Mucosa of descending colon (tissue), 3 donors: ENCODE measurements at regions not wholly inside any gene's neighbourhood (a gene's known extent, or its start where the extent isn't known, plus 50 kb on each side); places are given as distances from the start of the nearest gene placed in this dataset.
A peak's percentile ranks its signal among the peaks of the same experiment; 100 is the strongest.
"Not testable (repeated sequence)": the region's sequence is repeated elsewhere in the genome, so short reads cannot be mapped to it uniquely, and the experiment has no call there.

Experiments used
- ATAC-seq: fragments of 200-7000 bp; cut with Tn5 transposase; one replicate; pipeline ENCODE4 v1.9.1; 2020; ENCODE audit warnings: mild to moderate bottlenecking, moderate library complexity
- DNase-seq, 3 donors: peaks; one replicate each; pipeline ENCODE4 v3.0.0-alpha.2; 2020
- H3K36me3 ChIP-seq: fragments of 200-600 bp; one replicate; pipeline ENCODE4 v1.8.0; 2021; ENCODE audit warnings: low read depth, mild to moderate bottlenecking
- H3K4me1 ChIP-seq: fragments of 200-600 bp; one replicate; pipeline ENCODE4 v1.8.0; 2021; ENCODE audit warnings: low read depth, mild to moderate bottlenecking
- H3K4me3 ChIP-seq: fragments of 200-600 bp; one replicate; pipeline ENCODE4 v1.8.0; 2021; ENCODE audit warnings: mild to moderate bottlenecking
- H3K9me3 ChIP-seq: fragments of 200-600 bp; one replicate; pipeline ENCODE4 v1.8.0; 2021; ENCODE audit warnings: mild to moderate bottlenecking
- intact Hi-C, 2 donors: fragments of 100-400 bp; cut with DNase I in 1 of 2; cut with micrococcal nuclease in 1 of 2; formaldehyde crosslinking; loops; one replicate each; pipeline versions ENCODE4 v1.11.0 to v1.11.1; 2022; cut with DNase I, micrococcal nuclease
- TF ChIP-seq, protein P1 (sequence below): fragments of 200-600 bp; IDR thresholded peaks from one replicate; pipeline ENCODE4 v1.8.0; 2022; ENCODE audit warnings: antibody characterized with exemption, mild to moderate bottlenecking
- donor health status: DM: no; HTN: no; CAD: no; lungs with moderate emphysema.
- donor health status: DM: no; HTN: no; CAD: no.
- donor health status: DM: no; HTN: yes; CAD: no.

DNA sequence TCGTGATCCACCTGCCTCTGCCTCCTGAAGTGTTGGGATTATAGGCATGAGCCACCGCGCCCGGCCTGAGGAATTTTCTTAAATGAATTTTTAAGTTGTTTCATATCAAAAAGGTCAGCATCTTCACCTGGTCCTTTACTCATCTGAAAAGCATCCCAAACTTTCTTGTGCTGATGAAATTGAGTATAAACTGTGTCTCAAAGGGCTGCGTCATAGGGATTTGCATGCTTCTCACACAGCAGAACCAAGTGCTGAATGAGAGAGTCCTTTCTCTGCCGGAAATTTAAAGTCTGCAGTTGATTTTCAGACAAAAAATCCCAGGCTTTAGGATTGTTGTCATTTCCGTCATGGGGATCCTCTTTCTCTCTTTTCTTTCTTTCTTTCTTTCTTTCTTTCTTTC is 200.5 kb upstream of the PLGLB1 start:
- intact Hi-C loops, DNase-seq, H3K36me3 ChIP-seq, H3K4me1 ChIP-seq, H3K4me3 ChIP-seq, ATAC-seq, H3K9me3 ChIP-seq: not testable (repeated sequence)

DNA sequence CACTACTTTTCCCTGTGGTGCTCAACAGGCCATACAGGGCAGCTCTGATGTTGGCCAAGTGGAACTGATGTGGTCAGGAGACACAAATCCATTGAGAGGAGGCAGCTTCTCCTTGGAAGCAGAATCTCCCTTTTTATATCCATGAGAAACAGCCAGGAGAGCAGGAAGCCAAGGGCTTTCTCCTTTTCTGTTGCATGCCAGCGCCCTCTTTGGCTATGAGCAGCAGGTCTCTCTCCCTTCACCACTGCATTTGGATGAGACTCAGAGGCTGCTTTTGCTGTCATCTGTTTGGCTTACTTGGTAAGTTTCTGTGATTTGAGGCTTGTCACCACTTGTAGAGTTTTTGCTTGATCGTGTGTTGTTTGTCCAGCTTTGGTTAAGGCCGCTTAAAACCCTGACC is 202.2 kb upstream of the PLGLB1 start:
- H3K4me1 ChIP-seq, intact Hi-C loops, H3K4me3 ChIP-seq, DNase-seq, H3K9me3 ChIP-seq, ATAC-seq, H3K36me3 ChIP-seq: not testable (repeated sequence)

DNA sequence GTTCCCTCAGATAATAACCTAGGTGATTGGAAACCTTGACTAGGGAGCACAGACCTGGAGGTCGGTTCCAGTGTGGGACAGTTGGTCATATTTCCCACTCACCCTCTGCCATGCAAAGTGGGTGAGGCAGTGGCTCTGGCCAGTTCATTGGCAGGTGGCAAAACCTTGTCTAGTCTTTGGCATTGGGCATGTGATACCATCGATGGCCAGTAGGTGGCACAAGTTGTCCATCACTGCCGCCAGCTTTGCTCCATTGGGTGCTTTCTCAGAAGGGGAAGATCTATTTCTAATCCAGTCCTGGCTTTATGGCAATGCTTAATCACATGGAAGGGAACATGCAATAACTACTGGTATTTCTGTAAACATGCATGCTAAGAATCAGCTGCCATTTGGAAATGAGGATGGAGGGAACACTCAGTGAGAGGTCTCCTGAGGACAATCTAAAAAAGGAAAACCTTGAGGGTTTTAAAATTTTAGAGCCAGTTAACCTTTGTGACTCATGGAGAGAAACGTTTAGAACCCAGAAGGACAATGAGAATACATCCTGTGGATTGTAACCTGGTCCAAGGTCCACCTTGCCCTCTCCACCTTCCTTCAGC is 207.5 kb upstream of the PLGLB1 start:
- H3K4me3 ChIP-seq, H3K4me1 ChIP-seq, DNase-seq, intact Hi-C loops, H3K36me3 ChIP-seq, H3K9me3 ChIP-seq: not testable (repeated sequence)
- peak; percentile 94 for ATAC-seq
- TF ChIP-seq, protein P1, sequence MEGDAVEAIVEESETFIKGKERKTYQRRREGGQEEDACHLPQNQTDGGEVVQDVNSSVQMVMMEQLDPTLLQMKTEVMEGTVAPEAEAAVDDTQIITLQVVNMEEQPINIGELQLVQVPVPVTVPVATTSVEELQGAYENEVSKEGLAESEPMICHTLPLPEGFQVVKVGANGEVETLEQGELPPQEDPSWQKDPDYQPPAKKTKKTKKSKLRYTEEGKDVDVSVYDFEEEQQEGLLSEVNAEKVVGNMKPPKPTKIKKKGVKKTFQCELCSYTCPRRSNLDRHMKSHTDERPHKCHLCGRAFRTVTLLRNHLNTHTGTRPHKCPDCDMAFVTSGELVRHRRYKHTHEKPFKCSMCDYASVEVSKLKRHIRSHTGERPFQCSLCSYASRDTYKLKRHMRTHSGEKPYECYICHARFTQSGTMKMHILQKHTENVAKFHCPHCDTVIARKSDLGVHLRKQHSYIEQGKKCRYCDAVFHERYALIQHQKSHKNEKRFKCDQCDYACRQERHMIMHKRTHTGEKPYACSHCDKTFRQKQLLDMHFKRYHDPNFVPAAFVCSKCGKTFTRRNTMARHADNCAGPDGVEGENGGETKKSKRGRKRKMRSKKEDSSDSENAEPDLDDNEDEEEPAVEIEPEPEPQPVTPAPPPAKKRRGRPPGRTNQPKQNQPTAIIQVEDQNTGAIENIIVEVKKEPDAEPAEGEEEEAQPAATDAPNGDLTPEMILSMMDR: peak; percentile 25

GRCh38 chr2:87229964-87230363 is 208.3 kb upstream of the PLGLB1 start:
- H3K9me3 ChIP-seq, ATAC-seq, H3K4me1 ChIP-seq, intact Hi-C loops, DNase-seq, H3K4me3 ChIP-seq, H3K36me3 ChIP-seq: not testable (repeated sequence)

- ATAC-seq, H3K4me1 ChIP-seq, DNase-seq, H3K36me3 ChIP-seq, H3K4me3 ChIP-seq, intact Hi-C loops, H3K9me3 ChIP-seq: not testable (repeated sequence)
These were observed 213.8 kb upstream of the PLGLB1 start for GRCh38 chr2:87235333-87235981.

DNA sequence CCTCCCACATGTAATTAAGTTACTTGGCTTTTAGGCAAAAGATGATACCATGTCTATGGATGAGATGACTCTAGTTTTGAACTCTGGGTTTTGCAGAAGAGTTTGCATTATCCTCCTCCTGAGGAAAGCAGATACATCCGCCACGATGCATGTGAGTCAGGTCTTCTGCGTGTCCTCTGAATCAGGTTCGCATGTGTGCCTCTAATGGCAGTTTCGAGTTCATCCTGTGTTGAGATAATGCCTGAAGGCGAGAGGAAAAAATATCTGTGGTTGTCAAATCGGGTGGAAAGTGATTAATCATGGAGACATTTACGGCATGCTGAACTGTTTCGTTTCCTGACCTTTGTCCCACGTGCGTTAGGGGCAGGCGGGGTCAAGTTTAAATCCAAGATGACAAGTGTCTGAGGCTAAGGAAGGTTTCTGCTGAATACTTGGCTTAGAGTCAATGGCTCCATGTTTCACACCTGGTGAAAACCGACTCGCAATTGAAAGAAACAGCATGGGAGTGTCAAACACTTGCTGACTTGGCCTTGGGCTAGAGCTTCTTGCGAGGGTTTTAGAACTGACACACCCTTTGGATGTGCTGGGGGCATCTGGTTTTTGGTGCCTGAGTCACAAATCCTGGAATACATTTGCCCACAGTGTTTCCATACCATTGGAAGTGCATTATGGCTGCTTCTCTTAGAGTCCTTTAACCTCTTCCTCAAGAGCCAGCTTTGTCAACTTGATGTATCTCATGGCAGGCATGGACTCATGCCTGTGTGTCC is 216.1 kb upstream of the PLGLB1 start:
- H3K4me1 ChIP-seq, intact Hi-C loops, ATAC-seq, H3K9me3 ChIP-seq, H3K4me3 ChIP-seq, H3K36me3 ChIP-seq, DNase-seq: not testable (repeated sequence)

GRCh38 chr2:87239558-87240215 is 218.0 kb upstream of the PLGLB1 start:
- H3K4me3 ChIP-seq, DNase-seq, intact Hi-C loops, H3K4me1 ChIP-seq, H3K36me3 ChIP-seq, H3K9me3 ChIP-seq: not testable (repeated sequence)
- ATAC-seq: peak; percentile 25

DNA sequence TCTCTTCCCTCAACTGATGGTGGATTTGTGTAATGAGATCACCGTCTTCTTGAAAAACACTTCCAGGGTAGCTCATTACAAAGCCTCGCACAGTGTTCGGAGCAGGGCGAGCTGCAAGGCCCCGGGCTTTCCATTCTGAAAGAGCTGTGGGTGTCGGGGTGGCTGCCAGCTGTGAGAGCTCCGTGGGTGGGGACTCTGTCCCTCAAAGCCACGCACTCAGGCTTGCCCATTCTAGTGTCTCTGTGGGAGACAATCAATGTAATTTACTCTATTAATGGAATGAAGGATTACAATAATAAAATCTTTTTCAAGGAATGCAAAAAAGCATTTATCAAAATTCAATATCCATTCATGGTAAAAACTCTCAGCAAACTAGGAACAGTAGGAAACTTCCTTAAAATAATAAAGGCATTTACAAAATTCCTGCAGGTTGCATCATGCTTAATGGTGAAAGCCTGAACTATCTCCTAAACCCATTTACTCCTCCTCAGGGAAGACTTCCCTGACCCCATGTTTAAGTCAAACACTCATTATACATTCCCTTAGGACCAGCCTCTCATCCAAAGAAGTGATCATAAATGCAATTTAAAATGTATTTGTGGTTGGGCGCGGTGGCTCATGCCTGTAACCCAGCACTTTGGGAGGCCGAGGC is 224.5 kb upstream of the PLGLB1 start:
- intact Hi-C loops, ATAC-seq: not testable (repeated sequence)

GRCh38 chr2:87252046-87252445 is 230.4 kb upstream of the PLGLB1 start:
- H3K4me1 ChIP-seq, DNase-seq, H3K4me3 ChIP-seq, H3K9me3 ChIP-seq, H3K36me3 ChIP-seq, ATAC-seq, intact Hi-C loops: not testable (repeated sequence)

More for the DNA sequence above, 224.5 kb upstream of the PLGLB1 start:
- not testable (repeated sequence) for DNase-seq, H3K9me3 ChIP-seq, H3K36me3 ChIP-seq, H3K4me1 ChIP-seq, H3K4me3 ChIP-seq

GRCh38 chr2:87254562-87254961 is 232.9 kb upstream of the PLGLB1 start:
- H3K4me3 ChIP-seq, intact Hi-C loops, H3K4me1 ChIP-seq, DNase-seq, H3K36me3 ChIP-seq, H3K9me3 ChIP-seq: not testable (repeated sequence)
- peak; percentile 31 for ATAC-seq

- intact Hi-C loops: not testable (repeated sequence)
These were observed 233.8 kb upstream of the PLGLB1 start for GRCh38 chr2:87255410-87255809.

DNA sequence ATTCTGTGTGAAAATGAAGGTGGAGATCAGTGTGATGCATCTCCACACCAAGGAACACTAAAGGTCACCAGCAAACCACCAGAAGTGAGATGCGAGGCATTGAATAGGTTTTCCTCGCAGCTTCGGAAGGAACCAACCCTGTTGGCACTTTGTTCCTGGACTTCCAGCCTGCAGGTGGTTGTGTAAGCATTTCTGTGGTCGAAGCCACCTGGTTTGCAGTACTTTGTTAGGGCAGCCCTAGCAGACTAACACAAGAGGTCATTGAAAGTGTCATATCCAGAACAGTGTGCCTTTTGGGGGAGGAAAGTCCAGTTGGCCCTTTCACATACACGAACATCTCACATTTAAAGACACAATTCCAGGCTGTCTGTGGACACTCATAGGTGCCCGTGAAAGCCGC is 237.2 kb upstream of the PLGLB1 start:
- DNase-seq, H3K36me3 ChIP-seq, H3K4me3 ChIP-seq, H3K4me1 ChIP-seq, H3K9me3 ChIP-seq, ATAC-seq, intact Hi-C loops: not testable (repeated sequence)

More at GRCh38 chr2:87255410-87255809, 233.8 kb upstream of the PLGLB1 start:
- not testable (repeated sequence) for H3K4me3 ChIP-seq, ATAC-seq, H3K4me1 ChIP-seq, H3K36me3 ChIP-seq, DNase-seq, H3K9me3 ChIP-seq
